Inflammatory macrophage treated with lipopolysaccharide for 1 hour (primary cell): ENCODE measurements at regions not wholly inside any gene's neighbourhood (a gene's known extent, or its start where the extent isn't known, plus 50 kb on each side); places are given as distances from the start of the nearest gene placed in this dataset.
A peak's percentile ranks its signal among the peaks of the same experiment; 100 is the strongest.

Experiments used
- DNase-seq, 2 donors: peaks; one replicate each; pipeline ENCODE4 v3.0.0-alpha.2; 2020 to 2022

DNA sequence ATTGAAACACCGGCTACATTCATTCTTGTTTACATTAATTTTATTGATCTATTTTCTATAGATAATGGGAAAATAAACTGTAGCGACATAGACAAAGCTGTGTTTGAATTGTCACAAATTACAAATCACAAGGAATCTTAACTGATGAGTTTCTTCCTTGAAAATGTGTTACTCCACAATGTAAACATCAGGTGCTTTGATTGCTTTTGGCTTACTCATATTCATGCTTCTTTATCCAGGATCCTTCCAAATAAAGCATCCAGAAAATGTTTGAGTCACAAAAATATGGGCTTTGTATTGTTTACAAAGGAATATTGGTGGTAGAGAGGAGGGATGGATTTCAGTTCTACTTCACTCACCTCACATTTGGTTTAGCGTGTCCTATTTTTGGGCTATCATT is 64.0 kb downstream of the BMP2 start:
- no peak for DNase-seq

DNA sequence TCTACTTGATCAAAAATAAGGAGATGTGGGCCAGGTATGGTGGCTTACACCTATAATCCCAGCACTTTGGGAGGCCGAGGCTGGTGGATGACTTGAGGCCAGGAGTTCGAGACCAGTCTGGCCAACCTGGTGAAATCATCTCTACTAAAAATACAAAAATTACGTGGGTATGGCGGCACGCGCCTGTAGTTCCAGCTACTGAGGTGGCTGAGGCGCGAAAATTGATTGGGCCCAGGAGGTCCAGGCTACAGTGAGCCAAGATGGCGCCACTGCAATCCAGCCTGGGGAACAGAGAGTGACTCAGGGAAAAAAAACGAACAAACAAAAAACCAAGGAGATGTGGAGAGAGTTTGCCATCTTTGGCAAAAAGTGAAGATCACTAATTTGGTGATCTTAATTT is 65.3 kb downstream of the BMP2 start:
- DNase-seq = no peak

DNA sequence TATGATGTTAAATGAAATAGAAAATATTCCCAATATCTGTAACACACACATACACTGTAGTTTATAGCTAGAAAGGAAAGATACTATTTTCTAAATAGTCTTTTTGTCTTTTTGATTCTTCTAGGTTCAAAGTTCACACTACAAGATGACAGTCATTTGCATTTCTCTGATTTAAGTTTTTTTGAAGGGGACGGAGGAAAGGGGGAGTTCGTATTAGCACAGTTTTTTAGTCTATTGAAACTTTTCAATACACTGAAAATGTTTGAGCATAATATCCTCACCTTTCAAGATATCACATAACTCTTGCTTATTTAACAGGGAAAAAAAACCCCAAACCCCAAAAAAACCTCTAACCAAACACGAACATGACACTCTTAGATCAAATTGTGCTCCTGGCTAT is 68.1 kb downstream of the BMP2 start:
- DNase-seq = no peak

DNA sequence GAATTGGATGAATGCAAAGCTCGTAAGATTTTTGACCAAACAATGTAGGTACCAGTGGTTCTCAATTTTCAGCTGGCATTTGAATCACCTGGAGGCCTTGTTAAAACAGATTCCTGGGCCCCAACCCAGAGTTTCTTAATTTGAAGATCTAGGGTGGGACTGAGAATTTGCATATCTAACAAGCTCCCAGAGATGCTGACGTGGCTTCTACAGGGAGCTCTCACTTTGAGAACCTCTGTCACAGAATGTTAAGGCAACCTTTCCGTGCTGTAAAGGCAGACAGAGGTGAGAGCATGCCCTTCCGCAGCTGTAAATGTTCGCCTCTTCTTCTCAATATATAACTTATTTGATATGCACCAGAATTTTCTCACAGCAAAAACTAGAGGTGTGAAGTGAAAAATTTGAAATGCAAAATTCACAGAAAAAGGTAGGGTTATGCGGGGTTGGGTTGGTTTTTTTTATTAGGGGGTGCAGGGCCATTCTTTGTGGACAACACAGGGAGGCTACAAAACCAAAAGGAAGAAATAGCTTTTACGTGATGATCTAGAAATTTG is 69.4 kb downstream of the BMP2 start:
- no peak for DNase-seq

DNA sequence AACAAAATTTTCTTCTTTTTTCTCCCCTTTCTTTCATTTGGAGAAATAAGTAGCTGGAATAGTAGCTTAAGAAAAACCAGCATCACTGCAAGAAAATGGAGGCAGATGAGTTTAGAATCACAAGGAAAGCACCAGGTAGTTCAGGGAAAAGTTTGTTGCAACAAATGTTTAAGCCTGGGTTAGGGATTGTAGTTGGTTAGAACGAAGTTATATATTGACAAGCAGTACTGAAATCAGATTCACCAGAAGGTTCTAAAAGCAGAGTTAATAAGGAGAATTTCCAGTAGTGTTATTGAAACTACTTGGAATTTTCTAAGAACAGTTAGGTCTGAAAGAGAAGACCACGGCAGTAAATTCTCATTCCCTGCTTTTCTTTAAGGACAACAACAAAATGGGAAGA is 70.2 kb downstream of the BMP2 start:
- no peak for DNase-seq

DNA sequence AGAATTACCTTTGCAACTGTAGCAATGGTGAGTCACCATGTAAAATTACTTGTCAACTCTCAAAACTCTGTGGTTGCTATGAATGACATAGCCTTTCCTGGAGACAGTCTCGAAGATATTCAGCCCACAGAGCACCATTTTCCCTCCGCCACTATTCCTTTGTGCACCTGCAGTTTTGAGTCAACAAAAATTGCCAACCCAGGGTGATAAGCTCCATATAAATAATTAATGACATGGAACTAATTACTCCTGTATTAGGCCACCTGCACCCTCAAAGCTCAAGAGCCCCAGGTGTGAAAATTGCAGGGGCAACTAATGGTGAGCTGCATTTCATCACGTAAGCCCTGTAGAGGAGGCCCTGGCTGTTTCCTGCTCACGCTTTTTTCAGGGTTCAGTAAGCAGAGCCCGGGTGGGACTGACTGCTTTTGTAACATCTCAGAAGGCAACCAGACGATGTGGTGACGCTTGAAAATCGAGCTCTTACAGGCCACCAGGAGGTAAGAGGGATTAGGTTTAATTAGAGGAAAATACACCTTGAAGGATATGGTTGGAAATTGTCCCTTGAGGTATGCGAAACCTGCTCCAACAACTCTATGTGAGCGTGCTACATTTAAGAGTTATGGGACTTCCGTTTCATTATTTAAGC is 70.8 kb downstream of the BMP2 start:
- no peak for DNase-seq

DNA sequence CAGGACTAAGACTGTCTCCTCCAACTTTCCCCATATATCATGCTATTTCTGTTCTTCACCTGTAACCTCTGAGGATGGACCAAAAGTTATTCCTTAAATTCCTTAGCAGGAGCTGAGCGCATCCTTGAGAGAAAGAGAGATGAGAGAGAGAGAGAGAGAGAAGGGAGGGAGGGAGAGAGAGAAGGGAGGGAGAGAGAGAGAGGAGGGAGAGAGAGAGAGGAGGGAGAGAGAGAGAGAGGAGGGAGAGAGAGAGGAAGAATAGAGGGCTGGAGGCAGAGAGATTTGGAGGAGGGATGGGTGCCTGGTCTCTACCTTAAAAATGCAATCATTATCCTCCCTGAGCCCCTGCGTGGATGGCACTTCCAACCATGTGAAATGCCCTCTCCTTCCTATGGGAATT is 73.6 kb downstream of the BMP2 start:
- no peak for DNase-seq

DNA sequence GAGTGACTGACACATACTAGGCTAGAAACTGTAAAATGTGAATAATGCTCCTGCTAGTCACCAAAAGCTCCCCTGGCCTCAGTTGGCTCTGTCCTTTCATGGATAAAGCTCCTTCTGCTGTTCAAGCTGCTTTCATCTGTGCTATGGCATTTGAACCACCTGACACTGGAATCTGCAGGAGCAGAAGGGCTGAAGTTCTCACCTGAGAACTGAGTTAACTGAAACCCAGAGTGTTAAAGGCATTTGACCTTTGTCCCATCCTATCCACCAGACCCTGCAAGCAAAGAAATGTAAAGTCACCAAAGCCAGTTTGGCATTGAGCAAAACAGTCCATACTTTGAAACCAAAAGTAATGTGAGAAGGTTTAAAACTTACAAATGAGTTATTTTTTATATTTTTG is 77.7 kb downstream of the BMP2 start:
- DNase-seq = no peak

DNA sequence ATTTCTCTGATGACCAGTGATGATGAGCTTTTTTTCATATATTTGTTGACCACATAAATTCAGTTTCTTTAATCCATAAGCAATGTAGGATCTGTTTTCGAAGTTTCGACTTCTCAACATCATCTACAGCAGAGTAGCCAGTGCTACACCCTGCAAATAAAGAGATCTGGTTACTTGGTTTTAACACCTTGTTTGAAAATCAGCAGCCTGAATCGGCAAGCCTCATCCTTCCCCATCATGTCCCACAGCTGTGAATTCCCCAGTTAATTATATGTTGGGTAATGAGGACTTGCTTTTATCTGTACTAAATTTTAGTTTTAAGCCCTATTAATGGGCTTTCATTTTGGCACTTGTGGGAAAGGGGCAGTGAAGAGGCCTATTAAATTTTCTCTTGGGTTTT is 80.6 kb downstream of the BMP2 start:
- no peak for DNase-seq

DNA sequence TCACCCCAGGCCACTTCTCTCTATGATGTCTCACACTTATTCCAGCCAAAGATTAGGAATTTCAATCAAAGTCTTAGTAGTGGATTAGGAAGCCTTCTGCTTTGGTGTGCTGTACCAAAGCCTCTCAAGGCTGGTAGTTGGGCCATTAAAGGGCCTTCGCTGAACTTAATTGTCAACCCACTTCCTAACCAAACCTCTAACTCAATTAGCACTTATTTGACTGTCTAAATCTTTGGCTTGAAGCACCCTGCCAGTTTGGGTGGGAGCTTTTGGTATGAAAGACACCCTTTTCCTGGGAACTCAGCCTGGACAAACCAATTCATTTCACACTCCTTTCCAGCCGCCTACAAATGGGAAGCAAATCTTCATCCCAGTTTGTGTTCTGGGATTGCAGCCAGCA is 81.5 kb downstream of the BMP2 start:
- no peak for DNase-seq

DNA sequence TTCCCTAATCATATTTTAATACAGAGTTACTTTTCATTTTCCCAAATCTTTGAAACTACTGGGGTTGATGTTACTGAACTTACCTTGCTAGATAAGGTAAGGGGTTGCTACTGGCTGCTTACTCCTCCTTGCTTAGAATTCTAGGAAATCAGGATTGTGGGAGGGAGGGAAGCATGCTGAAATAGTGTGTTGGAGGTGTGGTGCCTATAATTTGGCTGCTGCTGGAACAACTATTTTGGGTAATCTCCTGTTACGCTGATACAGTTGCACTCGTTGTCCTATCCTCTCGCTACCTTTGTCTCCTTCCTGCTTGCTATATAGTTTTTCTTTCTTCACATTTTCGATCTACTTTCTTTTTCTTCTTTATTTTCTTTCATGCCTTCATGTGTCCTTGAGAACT is 83.7 kb downstream of the BMP2 start:
- no peak for DNase-seq

DNA sequence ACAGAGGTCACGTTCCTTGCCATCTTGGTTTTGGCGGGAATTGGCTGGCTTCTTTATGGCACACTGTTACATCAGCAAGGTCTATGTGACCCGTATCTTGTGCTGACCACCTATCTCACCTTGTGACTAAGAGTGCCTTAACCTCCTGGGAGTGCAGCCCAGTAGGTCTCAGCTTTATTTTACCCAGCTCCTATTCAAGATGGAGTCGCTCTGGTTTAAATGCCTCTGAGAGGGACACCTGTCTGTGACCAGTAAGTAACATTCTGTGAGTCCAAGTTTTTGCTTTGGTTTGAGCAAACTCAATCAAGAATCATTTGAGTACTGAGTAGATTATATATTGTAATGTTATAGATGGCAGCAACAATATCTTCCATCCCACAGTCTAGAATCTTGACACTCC is 85.0 kb downstream of the BMP2 start:
- DNase-seq = no peak

DNA sequence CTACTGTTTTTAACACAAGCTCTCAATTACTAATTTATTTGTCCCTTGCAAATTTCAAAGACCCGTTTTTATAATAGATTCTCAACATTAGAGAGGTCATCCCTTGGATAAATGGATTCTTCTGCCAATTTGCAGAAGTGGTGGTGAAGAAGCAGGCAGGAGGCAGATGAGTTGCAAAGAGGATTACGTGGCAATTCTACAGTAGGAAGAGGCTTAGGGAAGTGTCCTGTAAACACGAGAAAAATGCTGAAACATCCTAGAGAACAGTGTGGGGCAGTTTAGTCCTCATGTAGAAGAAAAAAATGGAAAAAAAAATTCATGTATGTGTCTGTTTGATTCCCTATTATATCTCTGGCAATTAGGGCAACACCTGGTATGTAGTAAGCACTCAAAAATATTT is 87.6 kb downstream of the BMP2 start:
- peak; percentile 33 to 35 for DNase-seq

DNA sequence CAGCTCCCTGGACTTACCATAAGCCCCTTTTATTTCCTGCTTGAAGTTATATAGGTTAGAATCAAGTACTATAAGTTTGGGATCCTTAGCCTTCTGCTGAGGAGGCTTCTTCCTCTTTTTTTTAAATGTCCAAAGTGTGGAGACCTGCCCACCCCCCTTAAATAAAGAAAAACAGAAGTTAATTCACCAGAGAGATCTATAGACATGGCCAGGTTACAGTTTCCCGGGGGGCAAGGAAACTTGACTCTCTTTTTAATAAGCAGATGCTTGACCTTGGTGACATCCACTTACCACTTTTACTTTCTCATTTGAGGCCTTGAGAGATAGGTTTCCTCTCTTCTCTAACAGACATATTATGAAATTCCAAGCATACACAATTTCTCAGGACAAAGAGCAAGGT is 88.3 kb downstream of the BMP2 start:
- DNase-seq = no peak

DNA sequence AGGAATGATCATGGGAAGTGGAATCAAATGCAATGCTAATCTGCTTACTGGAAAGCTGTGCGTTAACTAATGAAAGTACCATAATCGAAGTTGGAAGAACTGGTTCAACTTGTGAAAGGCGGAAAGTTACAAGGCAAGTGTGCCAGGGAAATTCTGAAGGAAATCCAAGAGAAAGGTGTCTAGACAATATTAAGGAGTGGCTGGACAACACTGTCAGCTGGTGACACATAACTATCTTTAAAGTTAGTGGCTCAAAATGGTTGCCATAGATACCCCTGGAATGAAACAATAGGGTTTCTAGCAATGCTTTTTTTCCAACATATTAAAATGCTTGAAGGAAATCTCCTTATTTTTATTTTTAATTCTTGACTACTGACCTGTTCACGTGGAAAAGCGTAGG is 90.4 kb downstream of the BMP2 start:
- no peak for DNase-seq

DNA sequence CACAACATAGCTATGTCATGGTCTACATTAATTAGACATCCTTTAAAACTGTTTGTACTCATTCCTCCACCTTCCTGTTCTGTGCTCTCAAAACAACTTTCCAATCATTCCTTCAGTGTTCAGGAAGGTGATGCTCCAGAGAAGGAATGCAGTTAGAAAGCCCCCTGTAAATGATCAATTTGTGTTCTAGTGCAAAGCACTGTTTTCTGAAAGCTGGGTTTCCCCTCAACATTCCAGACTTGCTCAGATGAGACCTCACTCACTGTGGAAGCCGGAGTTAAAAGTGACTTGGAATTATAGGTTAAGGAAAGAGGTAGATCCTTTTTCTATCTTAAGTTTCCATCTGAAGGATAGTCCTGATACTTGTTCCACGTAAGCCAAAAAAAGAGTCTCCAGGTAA is 95.9 kb downstream of the BMP2 start:
- DNase-seq = no peak

DNA sequence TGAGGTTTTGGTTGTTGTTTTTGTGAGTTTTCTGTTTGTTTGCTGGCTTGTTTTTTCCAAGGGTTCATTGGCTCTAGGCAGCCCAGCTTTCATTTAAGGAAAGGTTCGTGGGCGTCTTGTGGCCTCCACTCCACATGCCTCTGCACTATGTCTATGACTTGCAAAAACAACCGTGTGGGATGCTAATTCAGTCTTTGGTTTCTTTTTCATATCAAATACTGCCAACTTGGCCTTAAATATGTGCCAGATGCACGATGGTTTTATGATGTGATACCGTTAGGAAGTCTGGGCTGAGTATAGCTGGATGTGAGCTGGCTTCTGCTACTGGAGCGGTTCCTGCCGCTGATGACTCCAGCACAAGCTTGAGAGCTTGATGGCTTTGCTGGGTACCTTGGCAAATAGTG is 96.3 kb downstream of the BMP2 start:
- DNase-seq = peak in 1 of 2 donors; percentile 1

DNA sequence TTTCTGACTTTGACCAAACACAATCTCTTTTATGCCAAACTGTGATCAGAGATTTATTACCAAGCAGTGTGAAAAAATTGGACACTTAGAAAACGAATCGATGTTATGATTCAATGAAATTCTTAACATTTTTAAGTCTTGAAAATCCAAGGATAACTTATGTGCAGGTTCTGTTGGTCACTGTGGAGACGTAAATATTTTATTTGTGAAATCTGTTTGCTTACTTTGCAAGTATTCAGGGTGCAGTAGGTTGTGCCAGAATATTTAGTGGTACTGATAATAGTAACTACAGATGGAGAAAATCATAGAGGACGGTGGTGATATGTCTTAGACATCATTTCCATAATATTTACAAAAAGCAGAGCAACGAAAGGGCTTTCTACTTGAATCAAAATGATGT is 97.3 kb downstream of the BMP2 start:
- no peak for DNase-seq

DNA sequence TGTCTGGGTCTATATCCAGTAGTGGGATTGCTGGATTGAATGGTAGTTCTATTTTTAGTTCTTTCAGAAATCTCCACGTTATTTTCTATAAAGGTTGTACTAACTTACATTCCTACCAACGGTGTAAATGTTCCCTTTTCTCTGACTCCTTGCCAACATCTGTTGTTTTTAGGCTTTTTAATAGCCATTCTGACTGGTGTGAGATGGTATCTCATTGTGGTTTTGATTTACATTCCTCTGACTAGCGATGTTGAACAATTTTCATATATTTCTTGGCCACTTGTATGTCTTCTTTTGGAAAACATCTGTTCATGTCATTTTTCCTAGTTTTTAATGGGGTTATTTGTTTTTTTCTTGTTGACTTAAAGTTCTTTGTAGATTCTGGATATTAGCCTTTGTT is 99.3 kb downstream of the BMP2 start:
- DNase-seq = no peak

DNA sequence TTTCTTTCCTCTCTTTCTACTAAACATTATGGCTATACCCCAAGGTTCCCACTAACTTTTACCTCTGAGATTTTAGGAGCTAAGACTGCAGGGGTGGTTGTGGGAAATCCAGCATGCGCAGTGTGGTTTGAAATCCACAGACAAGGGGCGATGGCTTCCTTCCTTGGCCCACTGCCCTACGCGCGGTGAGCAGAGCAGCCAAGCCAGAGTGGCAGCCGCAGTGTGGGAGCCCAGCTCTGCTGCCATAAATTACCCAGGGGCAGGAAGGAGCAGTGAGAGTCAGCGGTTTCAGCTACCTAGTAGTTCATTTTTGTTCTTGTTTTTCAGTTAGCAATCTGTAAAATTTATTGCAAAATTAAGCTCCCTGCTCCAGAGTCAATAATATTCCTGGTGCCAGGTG is 101.4 kb downstream of the BMP2 start:
- no peak for DNase-seq

DNA sequence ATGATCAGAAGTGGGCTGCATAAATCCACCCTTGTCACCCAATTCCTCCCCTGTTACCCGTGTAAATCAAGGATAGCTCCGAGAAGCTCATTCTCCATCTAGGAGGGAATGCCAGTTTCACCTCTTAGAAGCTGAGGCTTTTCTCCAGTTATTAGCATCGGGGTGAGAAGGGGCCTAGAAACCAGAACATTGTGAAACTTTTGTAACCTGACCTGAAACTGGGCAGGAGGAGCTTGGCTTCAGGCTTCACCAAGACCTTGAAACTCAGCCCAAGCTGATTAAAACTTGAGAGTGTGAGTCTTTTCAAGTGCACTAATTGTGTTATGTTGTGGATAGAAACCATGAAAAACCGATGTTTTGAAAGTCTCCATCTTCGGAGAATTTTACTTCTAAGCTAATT is 103.1 kb downstream of the BMP2 start:
- no peak for DNase-seq

DNA sequence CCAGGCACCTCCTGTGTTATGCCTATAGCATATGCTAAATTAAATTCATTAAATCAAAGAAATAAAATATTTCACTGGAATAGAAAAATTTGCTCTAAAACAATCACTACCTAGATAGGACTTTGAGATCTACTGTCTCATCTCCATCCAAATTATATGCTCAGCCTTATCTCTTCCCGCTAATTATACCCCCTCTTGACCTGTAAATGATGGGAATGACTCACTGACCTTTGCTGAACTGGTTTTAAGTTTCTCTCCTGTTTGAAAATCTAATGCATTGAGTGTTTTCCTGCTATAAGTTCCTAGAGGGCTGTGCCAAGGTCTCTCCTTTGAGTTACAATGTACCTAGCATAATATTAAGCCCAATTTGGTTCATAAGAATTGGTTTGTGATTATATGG is 110.1 kb downstream of the BMP2 start:
- no peak for DNase-seq

DNA sequence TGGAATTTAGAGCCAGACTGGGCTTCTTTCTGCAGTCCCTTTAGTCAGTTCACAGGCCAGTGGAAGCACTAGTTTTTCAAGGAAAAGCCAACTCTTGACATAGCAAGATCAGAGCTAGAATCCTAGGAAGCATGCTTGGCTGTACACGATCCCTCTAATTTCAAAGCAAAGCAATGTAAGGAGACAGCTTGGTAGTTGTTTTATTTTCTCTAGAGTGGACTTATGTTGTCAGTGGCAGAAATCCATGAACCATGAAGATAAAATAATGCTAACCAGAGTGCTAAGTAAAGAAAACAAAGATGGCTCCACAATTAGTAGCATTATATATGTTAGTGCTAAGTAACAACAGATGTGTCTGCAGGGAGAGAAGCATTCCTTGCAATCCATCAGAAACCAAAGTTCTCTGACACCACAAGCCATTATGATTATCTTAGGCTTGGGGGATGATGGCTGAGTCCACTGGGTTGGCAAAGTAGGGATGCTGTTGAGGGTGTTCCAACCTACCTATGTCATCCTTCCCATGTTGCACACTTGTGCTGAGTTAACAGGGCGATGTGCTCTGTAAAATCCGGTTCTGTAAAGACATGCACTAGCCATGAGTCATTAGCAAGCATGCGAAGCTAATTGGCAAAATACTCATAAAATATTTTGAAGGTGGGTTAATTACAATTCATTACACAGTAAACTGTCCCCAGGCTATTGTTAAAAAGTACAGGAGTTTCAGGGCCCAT is 115.2 kb downstream of the BMP2 start:
- no peak for DNase-seq

DNA sequence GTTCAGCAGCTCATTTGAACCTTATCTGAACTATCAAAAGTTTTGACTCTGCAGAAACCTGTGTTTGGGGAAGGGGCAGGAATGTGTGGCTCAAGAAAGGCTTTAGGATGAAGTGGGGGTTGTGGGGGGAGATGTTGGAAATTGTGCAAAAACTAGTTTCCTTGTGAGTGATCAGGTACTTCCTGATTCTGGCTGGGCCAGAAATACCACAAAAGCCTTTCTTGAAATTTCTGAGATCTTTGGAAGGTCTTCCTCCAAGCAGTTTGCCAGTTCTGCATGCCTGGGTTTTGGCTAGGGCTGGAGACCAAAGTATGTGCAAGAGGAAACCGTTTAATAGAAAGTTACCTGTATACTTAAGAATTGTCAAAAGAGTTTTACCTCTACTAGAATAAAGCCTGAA is 116.6 kb downstream of the BMP2 start:
- no peak for DNase-seq
